ENCODE measurements at regions not wholly inside any gene's neighbourhood (a gene's known extent, or its start where the extent isn't known, plus 50 kb on each side); places are given as distances from the start of the nearest gene placed in this dataset.
A peak's percentile ranks its signal among the peaks of the same experiment; 100 is the strongest.

- Histone ChIP-seq H3K27me3 (ENCODE audit: insufficient read depth, low read depth, severe bottlenecking) (no peaks in the 10 kb centered on the region), H3K4me3 (ENCODE audit: low read depth, low read length) (no peak overlapping the region), H3K27ac (no peak overlapping the region), H3K36me3 (no peaks in the 10 kb centered on the region), H3K9me3 (ENCODE audit: severe bottlenecking) (peaks cover 5% of the 10 kb centered on the region)
- DNase-seq, result no peak
- TF ChIP-seq, protein P1, sequence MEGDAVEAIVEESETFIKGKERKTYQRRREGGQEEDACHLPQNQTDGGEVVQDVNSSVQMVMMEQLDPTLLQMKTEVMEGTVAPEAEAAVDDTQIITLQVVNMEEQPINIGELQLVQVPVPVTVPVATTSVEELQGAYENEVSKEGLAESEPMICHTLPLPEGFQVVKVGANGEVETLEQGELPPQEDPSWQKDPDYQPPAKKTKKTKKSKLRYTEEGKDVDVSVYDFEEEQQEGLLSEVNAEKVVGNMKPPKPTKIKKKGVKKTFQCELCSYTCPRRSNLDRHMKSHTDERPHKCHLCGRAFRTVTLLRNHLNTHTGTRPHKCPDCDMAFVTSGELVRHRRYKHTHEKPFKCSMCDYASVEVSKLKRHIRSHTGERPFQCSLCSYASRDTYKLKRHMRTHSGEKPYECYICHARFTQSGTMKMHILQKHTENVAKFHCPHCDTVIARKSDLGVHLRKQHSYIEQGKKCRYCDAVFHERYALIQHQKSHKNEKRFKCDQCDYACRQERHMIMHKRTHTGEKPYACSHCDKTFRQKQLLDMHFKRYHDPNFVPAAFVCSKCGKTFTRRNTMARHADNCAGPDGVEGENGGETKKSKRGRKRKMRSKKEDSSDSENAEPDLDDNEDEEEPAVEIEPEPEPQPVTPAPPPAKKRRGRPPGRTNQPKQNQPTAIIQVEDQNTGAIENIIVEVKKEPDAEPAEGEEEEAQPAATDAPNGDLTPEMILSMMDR (IDR thresholded peaks at IDR 0.05; ENCODE audit: low read depth, low read length), result no peak
Observed at GRCh38 chr21:23445307-23445706, 2162.0 kb downstream of the MRPL39 start.

DNA sequence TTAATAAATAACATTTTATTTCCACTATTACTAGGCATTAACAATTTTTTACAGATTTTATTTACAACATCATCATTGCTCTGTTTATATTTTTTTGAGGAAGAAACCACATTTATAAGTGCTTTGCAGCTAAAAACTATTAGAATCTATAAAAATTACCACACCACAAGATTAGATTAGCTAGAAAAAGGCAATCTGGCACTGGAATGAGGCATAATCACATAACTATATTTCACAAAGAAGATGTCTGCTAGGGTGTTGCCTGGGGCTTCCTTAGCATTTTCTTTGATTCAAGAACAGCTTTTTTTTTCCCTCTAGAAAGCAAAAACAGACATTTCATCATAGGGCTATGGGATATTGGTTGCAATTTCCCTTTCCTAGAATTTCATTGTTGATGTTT lies 2169.2 kb downstream of the MRPL39 start:
- no peaks in the 10 kb centered on the region for H3K27me3 ChIP-seq (ENCODE audit: insufficient read depth, low read depth, severe bottlenecking)
- no peak for DNase-seq
- no peaks in the 10 kb centered on the region for H3K36me3 ChIP-seq
- H3K4me3 ChIP-seq (ENCODE audit: low read depth, low read length), result no peak overlapping the region
- no peak overlapping the region for H3K27ac ChIP-seq
- H3K9me3 ChIP-seq (ENCODE audit: severe bottlenecking), result no peaks in the 10 kb centered on the region
- TF ChIP-seq, protein P1 (IDR thresholded peaks at IDR 0.05; ENCODE audit: low read depth, low read length), result no peak

GRCh38 chr21:23402929-23403520 lies 2204.3 kb downstream of the MRPL39 start:
- DNase-seq, result no peak
- TF ChIP-seq, protein P1 (IDR thresholded peaks at IDR 0.05; ENCODE audit: low read depth, low read length), result no peak
- H3K27me3 ChIP-seq (ENCODE audit: insufficient read depth, low read depth, severe bottlenecking), result no peaks in the 10 kb centered on the region
- H3K36me3 ChIP-seq, result no peaks in the 10 kb centered on the region
- no peak overlapping the region for H3K4me3 ChIP-seq (ENCODE audit: low read depth, low read length)
- no peak overlapping the region for H3K27ac ChIP-seq
- no peaks in the 10 kb centered on the region for H3K9me3 ChIP-seq (ENCODE audit: severe bottlenecking)

- Histone ChIP-seq H3K4me3 (ENCODE audit: low read depth, low read length) (no peak overlapping the region), H3K9me3 (ENCODE audit: severe bottlenecking) (no peaks in the 10 kb centered on the region), H3K27me3 (ENCODE audit: insufficient read depth, low read depth, severe bottlenecking) (no peaks in the 10 kb centered on the region), H3K36me3 (no peaks in the 10 kb centered on the region), H3K27ac (no peak overlapping the region)
- TF ChIP-seq, protein P1 (IDR thresholded peaks at IDR 0.05; ENCODE audit: low read depth, low read length), result no peak
- peak; percentile 20 for DNase-seq
Observed at GRCh38 chr21:23401278-23401677, 2206.0 kb downstream of the MRPL39 start.

DNA sequence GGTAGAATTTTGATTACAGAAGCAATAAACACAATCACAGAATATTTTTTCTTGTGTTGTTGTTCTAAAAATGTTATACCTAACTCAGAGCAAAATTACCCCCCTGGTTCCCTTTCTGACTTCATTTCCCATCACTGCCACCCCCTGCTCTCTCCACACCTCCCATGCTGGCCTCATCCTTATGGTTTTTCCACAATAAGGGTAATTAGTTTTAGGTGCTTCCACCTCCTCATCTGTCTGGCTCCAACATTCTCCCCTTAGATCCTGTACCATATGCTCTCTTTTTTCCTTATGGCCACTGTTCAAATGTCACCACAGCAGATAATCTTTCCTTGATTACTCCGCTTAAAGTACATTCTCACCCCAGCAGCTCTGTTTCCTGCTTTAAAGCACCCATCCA lies 2208.6 kb downstream of the MRPL39 start:
- no peaks in the 10 kb centered on the region for H3K9me3 ChIP-seq (ENCODE audit: severe bottlenecking)
- H3K27me3 ChIP-seq (ENCODE audit: insufficient read depth, low read depth, severe bottlenecking), result no peaks in the 10 kb centered on the region
- no peak overlapping the region for H3K4me3 ChIP-seq (ENCODE audit: low read depth, low read length)
- TF ChIP-seq, protein P1 (IDR thresholded peaks at IDR 0.05; ENCODE audit: low read depth, low read length), result no peak
- peak overlapping the region; percentile 88 for H3K27ac ChIP-seq
- no peaks in the 10 kb centered on the region for H3K36me3 ChIP-seq
- DNase-seq, result peak; percentile 59

- no peak for DNase-seq
- H3K4me3 ChIP-seq (ENCODE audit: low read depth, low read length), result no peak overlapping the region
- no peaks in the 10 kb centered on the region for H3K9me3 ChIP-seq (ENCODE audit: severe bottlenecking)
Observed at GRCh38 chr21:23394458-23394857, 2212.8 kb downstream of the MRPL39 start.

More at GRCh38 chr21:23394458-23394857, 2212.8 kb downstream of the MRPL39 start:
- Histone ChIP-seq H3K27me3 (ENCODE audit: insufficient read depth, low read depth, severe bottlenecking) (no peaks in the 10 kb centered on the region), H3K36me3 (no peaks in the 10 kb centered on the region), H3K27ac (no peak overlapping the region)
- TF ChIP-seq, protein P1 (IDR thresholded peaks at IDR 0.05; ENCODE audit: low read depth, low read length), result no peak

All from WERI-Rb-1 (cell line).